Trophoblast cell (in vitro differentiated cells and primary cell): ENCODE measurements at regions not wholly inside any gene's neighbourhood (a gene's known extent, or its start where the extent isn't known, plus 50 kb on each side); places are given as distances from the start of the nearest gene placed in this dataset.

Experiments
- DNase-seq, 2 donors: peaks; one replicate each; pipeline ENCODE4 v3.0.0-alpha.2; 2016
- H2AFZ ChIP-seq: 2 replicates; pipeline ENCODE4 v1.6.1; 2013; ENCODE audit warnings: low read length, moderate library complexity, mild to moderate bottlenecking; ENCODE audit not compliant: insufficient read depth, poor library complexity
- H2AK5ac ChIP-seq: 2 replicates; pipeline ENCODE4 v1.6.1; 2013; ENCODE audit warnings: mild to moderate bottlenecking, low read length
- H2BK120ac ChIP-seq: 2 replicates; pipeline ENCODE4 v1.6.1; 2013; ENCODE audit warnings: low read length, mild to moderate bottlenecking, moderate library complexity; ENCODE audit not compliant: insufficient read depth, poor library complexity
- H2BK12ac ChIP-seq: 2 replicates; pipeline ENCODE4 v1.6.1; 2013; ENCODE audit warnings: mild to moderate bottlenecking, low read length, moderate library complexity
- H2BK5ac ChIP-seq: 2 replicates; pipeline ENCODE4 v1.6.1; 2013; ENCODE audit warnings: low read length, low read depth, moderate library complexity, mild to moderate bottlenecking; ENCODE audit not compliant: poor library complexity
- H3K14ac ChIP-seq: 2 replicates; pipeline ENCODE4 v1.6.1; 2013; ENCODE audit warnings: mild to moderate bottlenecking, low read length
- H3K18ac ChIP-seq: 2 replicates; pipeline ENCODE4 v1.6.1; 2013; ENCODE audit warnings: mild to moderate bottlenecking, low read length
- H3K23ac ChIP-seq: 2 replicates; pipeline ENCODE4 v1.6.1; 2013; ENCODE audit warnings: low read length
- H3K27ac ChIP-seq: 2 replicates; pipeline ENCODE4 v1.5.1; 2013; ENCODE audit warnings: low read depth, mild to moderate bottlenecking, inconsistent platforms, low read length, moderate library complexity
- H3K27me3 ChIP-seq: 2 replicates; pipeline ENCODE4 v1.6.1; 2013; ENCODE audit warnings: inconsistent platforms, mild to moderate bottlenecking, low read length, moderate library complexity; ENCODE audit not compliant: insufficient read depth
- H3K36me3 ChIP-seq, 2 experiments: 1 replicate in 1 of 2; 2 replicates in 1 of 2; pipeline ENCODE4 v1.6.1; 2013; ENCODE audit warnings: low read length in 2 of 2, mild to moderate bottlenecking in 2 of 2, moderate library complexity in 1 of 2; ENCODE audit not compliant: insufficient read depth in 2 of 2, control insufficient read depth in 1 of 2
- H3K4ac ChIP-seq: 2 replicates; pipeline ENCODE4 v1.6.1; 2013; ENCODE audit warnings: low read depth, mild to moderate bottlenecking, low read length, moderate library complexity
- H3K4me1 ChIP-seq, 2 experiments: 1 replicate in 1 of 2; 2 replicates in 1 of 2; pipeline ENCODE4 v1.6.1; 2013; ENCODE audit warnings: low read length in 2 of 2, mild to moderate bottlenecking in 2 of 2, moderate library complexity in 1 of 2; ENCODE audit not compliant: insufficient read depth in 2 of 2, control insufficient read depth in 1 of 2
- H3K4me2 ChIP-seq: 2 replicates; pipeline ENCODE4 v1.6.1; 2013; ENCODE audit warnings: inconsistent platforms, mild to moderate bottlenecking, low read length, moderate library complexity
- H3K4me3 ChIP-seq: 2 replicates; pipeline ENCODE4 v1.5.1; 2013; ENCODE audit warnings: mild to moderate bottlenecking, low read depth, low read length, inconsistent platforms
- H3K79me1 ChIP-seq: one replicate; pipeline ENCODE4 v1.6.1; 2013; ENCODE audit warnings: low read length
- H3K79me2 ChIP-seq: 2 replicates; pipeline ENCODE4 v1.6.1; 2013; ENCODE audit warnings: low read length, mild to moderate bottlenecking; ENCODE audit not compliant: control insufficient read depth, insufficient read depth, poor library complexity
- H3K9ac ChIP-seq: 2 replicates; pipeline ENCODE4 v1.6.1; 2013; ENCODE audit warnings: mild to moderate bottlenecking, low read length
- H3K9me3 ChIP-seq: 2 replicates; pipeline ENCODE4 v1.6.1; 2013; ENCODE audit warnings: low read depth, mild to moderate bottlenecking, control low read depth, inconsistent platforms, low read length; ENCODE audit not compliant: insufficient read depth
- H4K12ac ChIP-seq: 2 replicates; pipeline ENCODE4 v1.6.1; 2013; ENCODE audit warnings: low read depth, mild to moderate bottlenecking, low read length, moderate library complexity
- H4K8ac ChIP-seq: 2 replicates; pipeline ENCODE4 v1.6.1; 2013; ENCODE audit warnings: low read depth, mild to moderate bottlenecking, low read length, moderate library complexity
- H4K91ac ChIP-seq: one replicate; pipeline ENCODE4 v1.6.1; 2013; ENCODE audit warnings: low read depth, mild to moderate bottlenecking, low read length, moderate library complexity
- WGBS: extraction: QIAGEN DNeasy Blood & Tissue Kit; methylation state at CpG from one replicate; pipeline ENCODE4 v1.1.7; 2013; ENCODE audit warnings: missing lambda C conversion rate; ENCODE audit not compliant: insufficient read length, insufficient coverage; ENCODE audit errors: extremely low coverage; 5-methylcytosine and 5-hydroxymethylcytosine counted together

GRCh38 chr5:105782501-105782900 is 1888.2 kb downstream of the EFNA5 start:
- Histone ChIP-seq H3K27me3 (no peaks in the 10 kb centered on the region), H3K18ac (no peak overlapping the region), H3K4me2 (no peak overlapping the region), H2BK12ac (no peak overlapping the region), H3K14ac (no peak overlapping the region), H3K36me3 (no peaks in the 10 kb centered on the region), H4K8ac (no peak overlapping the region), H2BK5ac (no peak overlapping the region), H3K79me2 (no peaks in the 10 kb centered on the region), H3K9ac (no peak overlapping the region), H3K4ac (no peak overlapping the region), H2AK5ac (no peak overlapping the region), H3K9me3 (no peaks in the 10 kb centered on the region), H4K12ac (no peak overlapping the region), H2BK120ac (no peak overlapping the region), H3K27ac (no peak overlapping the region), H4K91ac (no peak overlapping the region), H3K23ac (no peak overlapping the region), H3K4me1 (no peaks in the 10 kb centered on the region), H2AFZ (no peak overlapping the region), H3K4me3 (no peak overlapping the region), H3K79me1 (no peaks in the 10 kb centered on the region)
- WGBS: no CpG with 5 or more reads among the region's 2 CpGs
- peak; percentile 5 to 68 for DNase-seq

- Histone ChIP-seq H3K4me2 (no peak overlapping the region), H3K4me3 (no peak overlapping the region), H2AK5ac (no peak overlapping the region), H3K79me2 (no peaks in the 10 kb centered on the region), H3K27ac (no peak overlapping the region), H2BK12ac (no peak overlapping the region), H3K27me3 (no peaks in the 10 kb centered on the region), H3K4me1 (no peaks in the 10 kb centered on the region), H3K18ac (no peak overlapping the region), H3K36me3 (no peaks in the 10 kb centered on the region), H2AFZ (no peak overlapping the region), H4K12ac (no peak overlapping the region), H3K4ac (no peak overlapping the region), H3K79me1 (no peaks in the 10 kb centered on the region), H3K9ac (no peak overlapping the region), H2BK120ac (no peak overlapping the region), H4K8ac (no peak overlapping the region), H3K9me3 (no peaks in the 10 kb centered on the region), H4K91ac (no peak overlapping the region), H3K23ac (no peak overlapping the region), H3K14ac (no peak overlapping the region), H2BK5ac (no peak overlapping the region)
- WGBS: no CpG with 5 or more reads among the region's 3 CpGs
- DNase-seq: no peak
Measured at GRCh38 chr5:105773241-105773640, 1897.5 kb downstream of the EFNA5 start.

GRCh38 chr5:105767267-105767666 is 1903.5 kb downstream of the EFNA5 start:
- H3K9me3 ChIP-seq: peaks cover 4% of the 10 kb centered on the region
- no peaks in the 10 kb centered on the region for H3K79me1 ChIP-seq
- no peak overlapping the region for H4K8ac ChIP-seq
- no peak overlapping the region for H3K4me2 ChIP-seq
- no CpG with 5 or more reads among the region's 2 CpGs for WGBS
- no peak overlapping the region for H3K23ac ChIP-seq
- H3K4ac ChIP-seq: no peak overlapping the region
- H3K79me2 ChIP-seq: no peaks in the 10 kb centered on the region
- H2BK12ac ChIP-seq: no peak overlapping the region
- H3K9ac ChIP-seq: no peak overlapping the region
- H3K18ac ChIP-seq: no peak overlapping the region
- no peaks in the 10 kb centered on the region for H3K27me3 ChIP-seq
- H4K12ac ChIP-seq: no peak overlapping the region
- H3K14ac ChIP-seq: no peak overlapping the region
- H2AK5ac ChIP-seq: no peak overlapping the region
- H3K36me3 ChIP-seq: no peaks in the 10 kb centered on the region
- H2BK5ac ChIP-seq: no peak overlapping the region
- H3K27ac ChIP-seq: no peak overlapping the region
- H4K91ac ChIP-seq: no peak overlapping the region
- no peak overlapping the region for H2AFZ ChIP-seq
- no peak overlapping the region for H2BK120ac ChIP-seq
- no peak for DNase-seq
- H3K4me1 ChIP-seq: no peaks in the 10 kb centered on the region
- no peak overlapping the region for H3K4me3 ChIP-seq

- Histone ChIP-seq H2BK5ac (no peak overlapping the region), H3K23ac (no peak overlapping the region), H3K79me2 (no peaks in the 10 kb centered on the region), H2AFZ (no peak overlapping the region), H4K12ac (no peak overlapping the region), H2BK12ac (no peak overlapping the region), H3K4ac (no peak overlapping the region), H3K4me1 (no peaks in the 10 kb centered on the region), H3K4me3 (no peak overlapping the region), H3K18ac (no peak overlapping the region), H2AK5ac (no peak overlapping the region), H3K36me3 (no peaks in the 10 kb centered on the region), H3K9me3 (peaks cover 11% of the 10 kb centered on the region), H3K9ac (no peak overlapping the region), H3K27me3 (no peaks in the 10 kb centered on the region), H3K79me1 (no peaks in the 10 kb centered on the region), H2BK120ac (no peak overlapping the region), H3K14ac (no peak overlapping the region), H4K8ac (no peak overlapping the region), H4K91ac (no peak overlapping the region), H3K4me2 (no peak overlapping the region), H3K27ac (no peak overlapping the region)
- no peak for DNase-seq
- WGBS: no CpG with 5 or more reads among the region's 1 CpG
Measured at GRCh38 chr5:105762728-105763127, 1908.0 kb downstream of the EFNA5 start.
